K562 (cell line): ENCODE measurements at regions not wholly inside any gene's neighbourhood (a gene's known extent, or its start where the extent isn't known, plus 50 kb on each side); places are given as distances from the start of the nearest gene placed in this dataset.

Experiments used
- ATF2 ChIP-seq: sonication (generic); formaldehyde crosslinking; IDR thresholded peaks from 2 replicates; pipeline ENCODE4 v1.8.1; 2022; ENCODE audit warnings: missing genetic modification reagents
- BRCA1 ChIP-seq, 2 experiments: fragments of 450-650 bp in 1 of 2; sonication (generic) in 1 of 2; formaldehyde crosslinking in 1 of 2; IDR thresholded peaks; 2 replicates each; pipeline versions ENCODE4 v1.5.0 to v1.6.1; 2017 to 2020; ENCODE audit warnings: mild to moderate bottlenecking in 1 of 2, missing genetic modification reagents in 1 of 2
- CREB1 ChIP-seq, 2 experiments: sonication (generic) in 1 of 2; formaldehyde crosslinking in 1 of 2; IDR thresholded peaks; 2 replicates each; pipeline versions ENCODE4 v1.6.1 to v1.8.0; 2012 to 2022; ENCODE audit warnings: inconsistent platforms in 1 of 2, mild to moderate bottlenecking in 1 of 2, missing genetic modification reagents in 1 of 2, moderate library complexity in 1 of 2
- CTCF ChIP-seq, 3 experiments: IDR thresholded peaks in 2 of 3; conservative IDR thresholded peaks in 1 of 3; 2 replicates each; pipeline ENCODE4 v1.5.1; 2011 to 2012; ENCODE audit warnings: low read length in 3 of 3, mild to moderate bottlenecking in 3 of 3, control low read depth in 2 of 3, improper control_type of control experiment in 1 of 3, inconsistent platforms in 1 of 3, low read depth in 1 of 3, mixed read lengths in 1 of 3, moderate library complexity in 1 of 3; ENCODE audit not compliant: insufficient read depth in 2 of 3
- EZH2 ChIP-seq: IDR thresholded peaks from 2 replicates; pipeline ENCODE4 v1.6.1; 2012; ENCODE audit warnings: low read depth, mild to moderate bottlenecking, inconsistent platforms, low read length, borderline replicate concordance
- JUNB ChIP-seq: fragments of 450-650 bp; formaldehyde crosslinking; conservative IDR thresholded peaks from 2 replicates; pipeline ENCODE4 v1.4.0; 2020; ENCODE audit warnings: mild to moderate bottlenecking
- PHF21A ChIP-seq: fragments of 450-650 bp; IDR thresholded peaks from 2 replicates; pipeline ENCODE4 v1.6.1; 2017; ENCODE audit warnings: low read depth, borderline replicate concordance
- POLR2AphosphoS5 ChIP-seq: IDR thresholded peaks from 2 replicates; pipeline ENCODE4 v1.6.1; 2011; ENCODE audit warnings: mild to moderate bottlenecking, low read depth, low read length, moderate library complexity; ENCODE audit not compliant: control insufficient read depth, insufficient read depth
- RERE ChIP-seq: sonication (generic); formaldehyde crosslinking; IDR thresholded peaks from 2 replicates; pipeline ENCODE4 v1.8.0; 2023; ENCODE audit warnings: missing genetic modification reagents, mild to moderate bottlenecking, borderline replicate concordance
- RNF2 ChIP-seq: sonication (generic); IDR thresholded peaks from 2 replicates; pipeline ENCODE4 v1.6.1; 2016
- TCF3 ChIP-seq: sonication (generic); formaldehyde crosslinking; IDR thresholded peaks from 2 replicates; pipeline ENCODE4 v1.4.0; 2020; ENCODE audit warnings: mild to moderate bottlenecking, missing genetic modification reagents
- ZNF589 ChIP-seq: fragments of 200-800 bp; sonication (Bioruptor generic); IDR thresholded peaks from 2 replicates; pipeline ENCODE4 v1.6.1; 2016; ENCODE audit warnings: low read depth, missing genetic modification characterization, missing compliant biosample characterization
- ZNF707 ChIP-seq: fragments of 250-450 bp; sonication (Bioruptor Pico); conservative IDR thresholded peaks from 2 replicates; pipeline ENCODE4 v1.8.0; 2022; ENCODE audit warnings: inconsistent platforms, mild to moderate bottlenecking, moderate library complexity
- TF ChIP-seq, protein P1 (sequence below): sonication (generic); formaldehyde crosslinking; IDR thresholded peaks from 2 replicates; pipeline ENCODE4 v1.8.0; 2023; ENCODE audit warnings: mild to moderate bottlenecking, missing genetic modification reagents

- no peak for TF ChIP-seq ZNF707 (CRISPR knock-in tag)
- no peak for TF ChIP-seq CTCF (IDR thresholded peaks at IDR 0.05 in 2 of 3, conservative IDR thresholded peaks at IDR 0.05 in 1 of 3; ENCODE audit: insufficient read depth in 2 of 3, low read depth in 1 of 3, low read length in 3 of 3)
- no peak for TF ChIP-seq RERE
- no peak for TF ChIP-seq EZH2
- TF ChIP-seq RNF2: no peak
- no peak for TF ChIP-seq JUNB (CRISPR knock-in tag)
- no peak for TF ChIP-seq PHF21A
- TF ChIP-seq TCF3 (CRISPR knock-in tag): no peak
- TF ChIP-seq CREB1 (IDR thresholded peaks at IDR 0.05): no peak
- no peak for TF ChIP-seq CREB1 (CRISPR knock-in tag; IDR thresholded peaks at IDR 0.05)
- TF ChIP-seq, protein P1, sequence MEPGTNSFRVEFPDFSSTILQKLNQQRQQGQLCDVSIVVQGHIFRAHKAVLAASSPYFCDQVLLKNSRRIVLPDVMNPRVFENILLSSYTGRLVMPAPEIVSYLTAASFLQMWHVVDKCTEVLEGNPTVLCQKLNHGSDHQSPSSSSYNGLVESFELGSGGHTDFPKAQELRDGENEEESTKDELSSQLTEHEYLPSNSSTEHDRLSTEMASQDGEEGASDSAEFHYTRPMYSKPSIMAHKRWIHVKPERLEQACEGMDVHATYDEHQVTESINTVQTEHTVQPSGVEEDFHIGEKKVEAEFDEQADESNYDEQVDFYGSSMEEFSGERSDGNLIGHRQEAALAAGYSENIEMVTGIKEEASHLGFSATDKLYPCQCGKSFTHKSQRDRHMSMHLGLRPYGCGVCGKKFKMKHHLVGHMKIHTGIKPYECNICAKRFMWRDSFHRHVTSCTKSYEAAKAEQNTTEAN (CRISPR knock-in tag): no peak
- TF ChIP-seq ZNF589 (CRISPR knock-in tag): no peak
- TF ChIP-seq BRCA1 (IDR thresholded peaks at IDR 0.05): no peak
- no peak for TF ChIP-seq BRCA1 (CRISPR knock-in tag; IDR thresholded peaks at IDR 0.05)
- TF ChIP-seq POLR2AphosphoS5: no peak
- no peak for TF ChIP-seq ATF2
These were observed 298.8 kb downstream of the RPRM start for GRCh38 chr2:153179808-153180207.
